Ectodermal cell (in vitro differentiated cells): ENCODE measurements at regions not wholly inside any gene's neighbourhood (a gene's known extent, or its start where the extent isn't known, plus 50 kb on each side); places are given as distances from the start of the nearest gene placed in this dataset.
"Not testable (repeated sequence)": the region's sequence is repeated elsewhere in the genome, so short reads cannot be mapped to it uniquely, and the experiment has no call there.

Experiments
- H3K27ac ChIP-seq: 2 replicates; pipeline ENCODE4 v1.7.0; 2013; ENCODE audit warnings: mild to moderate bottlenecking, low read depth, low read length; ENCODE audit not compliant: insufficient read depth, poor library complexity, severe bottlenecking
- H3K27me3 ChIP-seq: 2 replicates; pipeline ENCODE4 v1.7.0; 2013; ENCODE audit warnings: mild to moderate bottlenecking, low read length; ENCODE audit not compliant: insufficient read depth, control insufficient read depth, poor library complexity, severe bottlenecking
- H3K36me3 ChIP-seq: one replicate; pipeline ENCODE4 v1.7.0; 2013; ENCODE audit warnings: low read length; ENCODE audit not compliant: control insufficient read depth, insufficient read depth
- H3K4me1 ChIP-seq: one replicate; pipeline ENCODE4 v1.7.0; 2013; ENCODE audit warnings: low read length; ENCODE audit not compliant: control insufficient read depth, insufficient read depth
- H3K4me3 ChIP-seq: 2 replicates; pipeline ENCODE4 v1.7.0; 2013; ENCODE audit warnings: low read depth, low read length, control low read depth; ENCODE audit not compliant: insufficient read depth
- H3K9me3 ChIP-seq: 2 replicates; pipeline ENCODE4 v1.7.0; 2013; ENCODE audit warnings: mild to moderate bottlenecking, low read length, moderate library complexity; ENCODE audit not compliant: control insufficient read depth
- WGBS, 2 experiments: methylation state at CpG; one replicate each; pipeline ENCODE4 v1.1.7; 2013; ENCODE audit warnings: missing lambda C conversion rate in 2 of 2; 5-methylcytosine and 5-hydroxymethylcytosine counted together

DNA sequence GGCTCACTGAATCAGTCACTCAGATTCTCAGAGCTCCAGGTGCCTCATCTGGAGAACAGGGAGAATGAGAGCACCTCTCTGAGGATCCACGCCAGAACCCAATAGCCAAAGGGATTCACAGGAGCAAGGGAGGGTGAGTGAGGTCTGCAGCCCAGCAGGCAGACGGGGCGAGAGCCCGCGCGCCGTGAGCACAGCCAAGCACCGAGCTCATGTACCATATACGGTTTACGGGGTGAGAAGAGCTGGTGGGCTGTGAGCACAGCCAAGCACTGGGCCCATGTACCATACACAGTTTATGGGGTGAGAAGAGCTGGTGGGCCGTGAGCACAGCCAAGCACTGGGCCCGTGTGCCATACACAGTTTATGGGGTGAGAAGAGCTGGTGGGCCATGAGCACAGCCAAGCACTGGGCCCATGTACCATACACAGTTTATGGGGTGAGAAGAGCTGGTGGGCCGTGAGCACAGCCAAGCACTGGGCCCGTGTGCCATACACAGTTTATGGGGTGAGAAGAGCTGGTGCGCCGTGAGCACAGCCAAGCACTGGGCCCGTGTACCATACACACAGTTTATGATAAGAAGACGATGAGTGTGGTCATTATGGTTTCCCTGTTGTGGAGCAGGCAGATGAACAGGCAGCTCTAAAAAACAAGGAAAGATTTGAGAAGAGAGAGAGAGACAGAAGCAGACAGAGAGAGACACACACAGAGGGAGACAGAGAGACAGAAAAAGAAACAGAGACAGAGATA lies 125.7 kb upstream of the ANO1 start:
- not testable (repeated sequence) for H3K27me3 ChIP-seq, H3K27ac ChIP-seq, H3K36me3 ChIP-seq, H3K9me3 ChIP-seq, H3K4me3 ChIP-seq
- 93% methylated on average over 18 of the region's 18 CpGs for WGBS, 2 experiments
- H3K4me1 ChIP-seq: peaks cover 17% of the 10 kb centered on the region

DNA sequence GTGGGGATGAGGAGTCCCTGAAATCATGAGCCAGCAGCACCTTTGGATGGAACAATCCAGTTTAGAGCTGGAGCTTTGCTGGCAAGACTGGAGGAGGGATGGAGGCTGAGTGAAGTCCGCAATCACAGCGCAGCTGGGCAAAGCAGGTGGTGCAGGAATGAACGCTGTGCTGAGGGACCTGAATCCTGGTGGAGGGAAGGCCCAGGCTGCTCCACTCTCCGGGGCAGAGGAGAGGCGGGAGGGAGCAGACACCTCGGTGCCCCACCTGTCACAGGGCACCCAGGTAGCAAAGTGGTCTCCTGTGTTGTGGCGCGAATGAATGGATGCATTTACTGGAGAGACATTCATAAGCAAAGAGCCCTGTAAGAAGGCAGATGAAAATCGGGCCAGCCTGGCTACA lies 124.8 kb upstream of the ANO1 start:
- Histone ChIP-seq H3K4me1 (peaks cover 12% of the 10 kb centered on the region), H3K27ac (no peak overlapping the region), H3K9me3 (no peaks in the 10 kb centered on the region), H3K36me3 (no peaks in the 10 kb centered on the region), H3K27me3 (no peaks in the 10 kb centered on the region), H3K4me3 (no peak overlapping the region)
- WGBS, 2 experiments: 84 to 85% methylated on average over 9 of the region's 9 CpGs

DNA sequence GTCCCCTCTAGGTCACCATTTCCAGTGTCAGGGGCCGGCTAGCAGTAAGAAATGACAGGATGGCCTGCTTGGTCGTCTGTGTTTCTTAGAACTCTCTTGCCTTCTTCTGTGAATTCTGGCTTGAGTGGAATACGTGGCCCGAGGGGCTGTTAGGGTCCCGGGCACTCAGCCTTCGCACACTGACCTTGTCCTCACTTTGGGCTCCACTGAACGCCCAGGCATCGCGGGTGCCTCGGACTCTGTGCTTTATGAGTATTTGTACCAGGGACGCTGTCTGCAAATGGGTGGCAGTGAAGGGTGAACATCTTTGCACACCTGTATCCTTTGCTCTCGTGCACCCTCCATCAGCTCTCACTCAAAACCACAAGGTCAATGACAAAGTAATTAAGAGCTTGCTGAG lies 123.4 kb upstream of the ANO1 start:
- H3K27me3 ChIP-seq: no peaks in the 10 kb centered on the region
- no peaks in the 10 kb centered on the region for H3K36me3 ChIP-seq
- no peak overlapping the region for H3K4me3 ChIP-seq
- 94 to 95% methylated on average over 12 of the region's 12 CpGs for WGBS, 2 experiments
- H3K4me1 ChIP-seq: no peaks in the 10 kb centered on the region
- H3K27ac ChIP-seq: no peak overlapping the region
- no peaks in the 10 kb centered on the region for H3K9me3 ChIP-seq

DNA sequence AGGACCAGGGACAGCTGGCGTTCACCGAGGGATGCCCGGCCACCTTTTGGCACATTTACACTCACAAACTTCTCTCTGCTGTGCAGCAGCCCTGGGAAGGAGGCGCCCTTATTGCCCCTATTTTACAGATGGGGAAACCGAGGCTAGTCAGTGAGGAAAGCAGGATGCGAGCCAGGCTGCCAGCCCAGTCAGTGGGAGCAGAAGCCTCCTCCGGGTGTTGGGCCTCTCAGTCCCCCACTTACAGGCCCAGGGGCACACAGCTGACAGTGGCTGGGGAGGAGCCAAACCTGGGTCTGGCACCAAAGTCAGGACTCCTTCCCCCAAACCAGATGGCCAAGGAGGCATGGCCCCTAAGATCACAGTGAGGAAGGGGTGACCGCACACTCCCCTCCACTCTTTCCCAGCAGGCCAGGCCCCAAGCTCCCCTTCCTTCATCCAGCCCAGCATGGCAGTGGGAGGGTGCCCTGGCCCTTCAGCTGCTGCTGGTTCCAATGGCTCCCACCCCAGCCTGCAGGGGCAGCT lies 121.4 kb upstream of the ANO1 start:
- Histone ChIP-seq H3K4me1 (no peaks in the 10 kb centered on the region), H3K9me3 (no peaks in the 10 kb centered on the region), H3K27me3 (no peaks in the 10 kb centered on the region), H3K36me3 (no peaks in the 10 kb centered on the region), H3K4me3 (no peak overlapping the region), H3K27ac (no peak overlapping the region)
- 93 to 97% methylated on average over 8 of the region's 8 CpGs for WGBS, 2 experiments

DNA sequence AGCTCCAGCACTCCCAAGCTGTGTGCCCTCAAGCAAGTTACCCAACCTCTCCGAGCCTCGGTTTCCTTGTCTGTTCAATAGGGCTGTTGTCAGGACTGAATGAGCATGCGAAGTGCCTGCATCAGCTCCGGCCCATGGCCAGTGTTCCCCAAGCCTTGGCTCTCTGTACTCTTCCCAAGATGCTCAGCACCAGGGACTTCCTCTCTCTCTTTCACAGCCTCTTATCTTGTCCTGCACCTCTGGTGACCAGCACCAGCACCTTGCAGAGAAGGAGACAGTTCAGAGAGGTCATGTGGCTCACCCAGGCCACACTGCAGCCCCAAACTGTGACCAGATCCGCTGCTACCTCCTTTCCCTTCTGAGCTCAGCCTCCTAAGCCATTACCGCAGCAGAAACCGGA lies 120.3 kb upstream of the ANO1 start:
- no peak overlapping the region for H3K4me3 ChIP-seq
- H3K27me3 ChIP-seq: no peaks in the 10 kb centered on the region
- no peak overlapping the region for H3K27ac ChIP-seq
- no peaks in the 10 kb centered on the region for H3K36me3 ChIP-seq
- 94% methylated on average over 7 of the region's 7 CpGs for WGBS, 2 experiments
- H3K4me1 ChIP-seq: no peaks in the 10 kb centered on the region
- no peaks in the 10 kb centered on the region for H3K9me3 ChIP-seq

DNA sequence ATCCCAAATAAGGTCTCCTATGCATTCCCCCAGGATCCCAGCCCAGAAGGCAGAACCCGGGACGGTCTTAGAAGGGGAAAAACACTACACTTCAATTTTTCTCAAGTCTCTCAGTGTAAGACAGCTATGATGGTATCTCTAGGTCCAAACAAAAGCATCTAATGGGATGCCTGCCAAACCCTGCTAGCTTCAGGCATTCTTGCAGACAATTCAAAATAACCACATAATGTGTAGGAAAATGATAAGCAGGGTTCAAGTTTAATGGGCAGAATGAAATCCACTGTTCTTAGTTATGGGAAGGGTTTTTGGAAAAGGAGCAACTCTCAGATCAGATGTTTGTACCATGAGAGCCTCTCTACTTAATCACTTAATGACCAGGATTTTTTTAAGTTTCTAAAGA lies 119.8 kb upstream of the ANO1 start:
- Histone ChIP-seq H3K4me3 (no peak overlapping the region), H3K4me1 (no peaks in the 10 kb centered on the region), H3K27ac (no peak overlapping the region), H3K27me3 (no peaks in the 10 kb centered on the region), H3K9me3 (no peaks in the 10 kb centered on the region), H3K36me3 (no peaks in the 10 kb centered on the region)
- 85 to 89% methylated on average over 2 of the region's 2 CpGs for WGBS, 2 experiments

DNA sequence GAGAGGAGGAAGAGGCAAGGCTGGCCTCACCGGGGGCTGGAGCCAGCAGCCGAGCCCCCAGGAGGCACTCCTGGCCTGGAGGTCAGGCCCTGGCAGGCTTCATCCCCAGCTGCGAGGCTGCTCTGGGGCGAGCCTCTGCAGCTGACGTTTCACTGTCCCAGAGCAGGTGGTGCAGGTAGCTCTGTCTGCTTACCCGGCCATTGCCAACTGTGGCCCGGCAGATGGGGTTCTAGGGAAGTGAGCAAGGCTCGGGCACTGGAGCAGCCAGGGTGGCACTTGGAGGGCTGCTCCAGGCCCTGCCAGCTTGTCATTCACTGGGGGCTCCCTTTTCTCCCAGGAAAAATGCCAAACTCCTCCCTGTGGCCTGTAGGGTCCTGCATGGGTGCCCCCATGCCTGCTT lies 118.7 kb upstream of the ANO1 start:
- Histone ChIP-seq H3K4me3 (no peak overlapping the region), H3K9me3 (no peaks in the 10 kb centered on the region), H3K27me3 (no peaks in the 10 kb centered on the region), H3K36me3 (no peaks in the 10 kb centered on the region), H3K27ac (no peak overlapping the region), H3K4me1 (no peaks in the 10 kb centered on the region)
- 83 to 89% methylated on average over 8 of the region's 8 CpGs for WGBS, 2 experiments

DNA sequence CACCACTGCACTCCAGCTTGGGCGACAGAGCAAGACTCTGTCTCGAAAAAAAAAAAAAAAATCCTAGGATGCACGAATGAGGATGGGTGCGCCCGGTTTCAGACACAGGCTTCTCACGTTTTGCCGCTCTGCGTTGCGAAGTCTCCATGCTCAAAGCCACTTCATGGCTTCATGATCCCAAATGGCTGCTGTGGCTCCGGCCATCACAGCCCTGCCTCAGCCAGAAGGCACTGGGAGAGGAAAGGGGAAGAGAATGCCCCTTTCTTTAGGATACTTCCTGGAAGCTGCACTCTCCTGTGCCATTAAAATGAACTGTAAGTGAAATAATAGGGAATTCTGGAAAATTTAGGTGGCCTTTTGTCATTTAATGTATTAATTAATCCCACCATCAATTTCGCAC lies 116.4 kb upstream of the ANO1 start:
- no peak overlapping the region for H3K4me3 ChIP-seq
- no peak overlapping the region for H3K27ac ChIP-seq
- H3K27me3 ChIP-seq: no peaks in the 10 kb centered on the region
- no peaks in the 10 kb centered on the region for H3K36me3 ChIP-seq
- H3K9me3 ChIP-seq: no peaks in the 10 kb centered on the region
- H3K4me1 ChIP-seq: no peaks in the 10 kb centered on the region
- WGBS, 2 experiments: 94 to 96% methylated on average over 11 of the region's 11 CpGs

DNA sequence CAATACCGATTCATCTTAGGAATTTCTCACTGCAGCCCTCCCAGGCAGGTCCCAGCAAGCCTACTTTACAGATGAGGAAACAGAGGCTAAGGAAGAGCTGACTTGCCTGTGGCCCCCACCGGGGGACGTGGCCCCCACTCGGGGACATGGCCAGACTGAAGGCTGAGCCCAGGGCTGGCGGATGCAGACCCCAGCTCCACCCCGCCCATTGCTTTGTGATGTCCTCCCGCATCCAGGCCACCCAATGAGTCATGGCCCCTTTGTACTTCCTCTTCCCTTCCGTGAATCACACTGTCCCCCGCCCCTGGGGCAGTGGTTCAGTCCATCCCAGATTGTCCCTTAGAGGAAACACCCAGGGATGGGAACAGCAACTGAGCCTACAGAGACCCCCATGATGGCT lies 116.0 kb upstream of the ANO1 start:
- no peaks in the 10 kb centered on the region for H3K36me3 ChIP-seq
- H3K4me3 ChIP-seq: no peak overlapping the region
- 76 to 80% methylated on average over 9 of the region's 9 CpGs for WGBS, 2 experiments
- no peaks in the 10 kb centered on the region for H3K27me3 ChIP-seq
- no peaks in the 10 kb centered on the region for H3K9me3 ChIP-seq
- no peaks in the 10 kb centered on the region for H3K4me1 ChIP-seq
- no peak overlapping the region for H3K27ac ChIP-seq

DNA sequence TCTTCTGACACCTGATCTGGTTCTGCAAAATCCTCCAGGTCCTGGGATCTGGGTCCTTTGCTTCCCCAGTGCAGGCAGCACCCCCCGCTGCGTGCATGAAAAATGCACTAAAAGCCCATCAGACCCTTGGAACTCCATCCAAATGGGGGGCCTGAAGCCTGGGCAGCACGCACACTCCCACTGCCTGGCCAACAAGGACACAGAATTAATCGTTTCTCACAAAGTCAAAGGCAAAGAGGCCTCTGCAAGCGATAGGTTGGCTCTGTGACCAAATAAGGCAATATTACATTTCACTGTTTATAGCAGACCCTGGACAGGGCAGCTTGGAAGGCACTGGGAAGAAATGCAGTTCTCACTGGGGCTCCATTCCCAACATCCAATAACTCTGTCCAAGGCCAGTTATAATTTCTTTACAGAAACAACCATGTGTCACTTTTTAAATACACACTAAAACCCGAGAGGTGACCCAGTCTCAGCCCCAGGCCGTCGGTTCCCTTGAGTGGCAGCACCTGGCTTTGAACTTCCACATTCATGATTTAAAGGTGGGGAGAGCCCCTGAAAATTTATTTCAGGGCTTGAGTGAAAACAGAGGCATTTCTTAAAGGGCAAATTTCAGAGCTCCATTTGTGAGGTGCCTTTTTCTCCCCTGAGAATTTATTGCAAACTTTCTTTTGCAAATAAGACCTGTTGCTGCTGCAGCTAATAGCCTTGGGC lies 114.4 kb upstream of the ANO1 start:
- no peak overlapping the region for H3K4me3 ChIP-seq
- H3K27me3 ChIP-seq: no peaks in the 10 kb centered on the region
- no peak overlapping the region for H3K27ac ChIP-seq
- H3K4me1 ChIP-seq: no peaks in the 10 kb centered on the region
- H3K36me3 ChIP-seq: no peaks in the 10 kb centered on the region
- WGBS, 2 experiments: 50 to 54% methylated on average over 8 of the region's 8 CpGs
- H3K9me3 ChIP-seq: no peaks in the 10 kb centered on the region
